ENCODE measurements at regions not wholly inside any gene's neighbourhood (a gene's known extent, or its start where the extent isn't known, plus 50 kb on each side); places are given as distances from the start of the nearest gene placed in this dataset.
A peak's percentile ranks its signal among the peaks of the same experiment; 100 is the strongest.

- H3K27ac Mint-ChIP-seq: no peak overlapping the region
- peaks cover 6% of the 10 kb centered on the region for H3K9me3 Mint-ChIP-seq
- no peak for TF ChIP-seq ZNF425 (CRISPR knock-in tag; conservative IDR thresholded peaks at IDR 0.05)
- no peak for TF ChIP-seq OVOL2 (CRISPR knock-in tag; IDR thresholded peaks at IDR 0.05; ENCODE audit: borderline replicate concordance)
- TF ChIP-seq SOX15 (CRISPR knock-in tag; IDR thresholded peaks at IDR 0.05): no peak
- no peak for TF ChIP-seq ZNF317 (CRISPR knock-in tag; IDR thresholded peaks at IDR 0.05; ENCODE audit: borderline replicate concordance, low read depth)
- TF ChIP-seq SMAD3 (CRISPR knock-in tag; IDR thresholded peaks at IDR 0.05; ENCODE audit: borderline replicate concordance): no peak
- TF ChIP-seq E2F4 (CRISPR knock-in tag; IDR thresholded peaks at IDR 0.05; ENCODE audit: borderline replicate concordance, low read depth): no peak
- no peak for TF ChIP-seq ZNF263 (CRISPR knock-in tag; IDR thresholded peaks at IDR 0.05; ENCODE audit: low read depth)
- TF ChIP-seq ELF4 (CRISPR knock-in tag; IDR thresholded peaks at IDR 0.05; ENCODE audit: low read depth): no peak
- TF ChIP-seq NR1H2 (CRISPR knock-in tag; IDR thresholded peaks at IDR 0.05): no peak
- no peak for TF ChIP-seq ATF2 (CRISPR knock-in tag; IDR thresholded peaks at IDR 0.05; ENCODE audit: borderline replicate concordance, low read depth)
- no peaks in the 10 kb centered on the region; the same call in 1 of the 2 replicates for H3K27me3 Mint-ChIP-seq (ENCODE audit: low read depth)
- H3K36me3 Mint-ChIP-seq: no peaks in the 10 kb centered on the region
- POLR2A ChIA-PET: no interaction called here
- DNase-seq (ENCODE audit: low spot score) (no peak), ATAC-seq (peak; percentile 48)
- H3K4me1 Mint-ChIP-seq: peaks cover 32% of the 10 kb centered on the region
- CTCF ChIA-PET: interaction anchor here (0.6 to 1.0 kb wide), 3 partner anchors 19 to 168 kb away, joined by 3 to 4 read pairs (median 4); no protein-coding TSS in a partner anchor
- no peak overlapping the region for H3K4me3 Mint-ChIP-seq
Measured at GRCh38 chr4:140212646-140213045, 58.7 kb upstream of the MAML3 start.

GRCh38 chr4:140212194-140212593 lies 58.2 kb upstream of the MAML3 start:
- ATAC-seq (no peak; the same call in 1 of the 2 replicates), DNase-seq (ENCODE audit: low spot score) (no peak)
- H3K27me3 Mint-ChIP-seq (ENCODE audit: low read depth): no peaks in the 10 kb centered on the region; the same call in 1 of the 2 replicates
- H3K4me3 Mint-ChIP-seq: no peak overlapping the region
- H3K4me1 Mint-ChIP-seq: peaks cover 32% of the 10 kb centered on the region
- no peaks in the 10 kb centered on the region for H3K36me3 Mint-ChIP-seq
- CTCF ChIA-PET: no interaction called here
- POLR2A ChIA-PET: no interaction called here
- H3K9me3 Mint-ChIP-seq: peaks cover 6% of the 10 kb centered on the region
- TF ChIP-seq ZNF423 (CRISPR knock-in tag; IDR thresholded peaks at IDR 0.05): no peak
- TF ChIP-seq ETV6 (CRISPR knock-in tag; IDR thresholded peaks at IDR 0.05): no peak
- TF ChIP-seq ZNF219 (CRISPR knock-in tag; IDR thresholded peaks at IDR 0.05; ENCODE audit: borderline replicate concordance): no peak
- no peak for TF ChIP-seq IRF1 (CRISPR knock-in tag; IDR thresholded peaks at IDR 0.05)
- no peak for TF ChIP-seq ELF4 (CRISPR knock-in tag; IDR thresholded peaks at IDR 0.05; ENCODE audit: low read depth)
- no peak overlapping the region for H3K27ac Mint-ChIP-seq

- ATAC-seq: no peak
- DNase-seq (ENCODE audit: low spot score): no peak
- POLR2A ChIA-PET: no interaction called here
- no peak overlapping the region for H3K27ac Mint-ChIP-seq
- CTCF ChIA-PET: no interaction called here
- H3K9me3 Mint-ChIP-seq: peaks cover 6% of the 10 kb centered on the region
- H3K4me1 Mint-ChIP-seq: peaks cover 32% of the 10 kb centered on the region
- no peaks in the 10 kb centered on the region; the same call in 1 of the 2 replicates for H3K27me3 Mint-ChIP-seq (ENCODE audit: low read depth)
- TF ChIP-seq MLX (CRISPR knock-in tag; IDR thresholded peaks at IDR 0.05) (no peak), ZNF425 (CRISPR knock-in tag; conservative IDR thresholded peaks at IDR 0.05) (no peak), GABPB1 (CRISPR knock-in tag; IDR thresholded peaks at IDR 0.05) (no peak), ZSCAN18 (CRISPR knock-in tag; IDR thresholded peaks at IDR 0.05) (no peak), ZNF423 (CRISPR knock-in tag; IDR thresholded peaks at IDR 0.05) (no peak)
- no peaks in the 10 kb centered on the region for H3K36me3 Mint-ChIP-seq
- H3K4me3 Mint-ChIP-seq: no peak overlapping the region
Measured at GRCh38 chr4:140211693-140212092, 57.7 kb upstream of the MAML3 start.

Data from WTC11 (cell line).